Stomach (tissue), 8 donors: ENCODE measurements at regions not wholly inside any gene's neighbourhood (a gene's known extent, or its start where the extent isn't known, plus 50 kb on each side); places are given as distances from the start of the nearest gene placed in this dataset.

ENCODE experiments used
- DNase-seq, 2 donors: peaks; one replicate each; pipeline versions ENCODE4 v3.0.0 to v3.0.0-alpha.2; 2013 to 2019
- H3K27ac ChIP-seq, 5 donors: fragments of 200-600 bp in 4 of 5; sonication (generic) in 4 of 5; one replicate each; pipeline ENCODE4 v1.5.1; 2013 to 2019; ENCODE audit warnings: mild to moderate bottlenecking in 1 of 5, moderate library complexity in 1 of 5
- H3K27me3 ChIP-seq, 3 donors: fragments of 200-600 bp; sonication (generic); one replicate each; pipeline ENCODE4 v1.5.1; 2017 to 2019; ENCODE audit warnings: mixed run types in 1 of 3
- H3K36me3 ChIP-seq, 4 donors: fragments of 200-600 bp; sonication (generic); 1 replicate in 3 of 4; 2 replicates in 1 of 4; pipeline ENCODE4 v1.5.1; 2016 to 2019
- H3K4me1 ChIP-seq, 4 donors: fragments of 200-600 bp; sonication (generic); one replicate each; pipeline ENCODE4 v1.5.1; 2016 to 2019
- H3K4me3 ChIP-seq, 4 donors: fragments of 200-600 bp; sonication (generic) in 3 of 4; one replicate each; pipeline ENCODE4 v1.5.1; 2016 to 2019; ENCODE audit warnings: mild to moderate bottlenecking in 1 of 4
- H3K9me3 ChIP-seq, 4 donors: fragments of 200-600 bp; sonication (generic); one replicate each; pipeline ENCODE4 v1.5.1; 2016 to 2019
- EP300 ChIP-seq: sonication (generic); formaldehyde crosslinking; IDR thresholded peaks from one replicate; pipeline ENCODE4 v1.6.1; 2017; ENCODE audit warnings: antibody characterized with exemption
- POLR2A ChIP-seq, 4 donors: fragments of 450-650 bp; IDR thresholded peaks; one replicate each; pipeline ENCODE4 v1.6.1; 2016; ENCODE audit warnings: antibody characterized with exemption in 4 of 4, control low read depth in 2 of 4, mild to moderate bottlenecking in 1 of 4, moderate library complexity in 1 of 4
- POLR2AphosphoS5 ChIP-seq, 3 donors: sonication (generic); formaldehyde crosslinking; IDR thresholded peaks; one replicate each; pipeline ENCODE4 v1.6.1; 2016; ENCODE audit warnings: antibody characterized with exemption in 3 of 3
- WGBS, 5 donors: extraction: QIAGEN DNeasy Blood & Tissue Kit in 3 of 5; methylation state at CpG; one replicate each; pipeline versions ENCODE4 v1.1.5 to v1.1.7; 2013 to 2018; 5-methylcytosine and 5-hydroxymethylcytosine counted together
- intact Hi-C: fragments of 100-400 bp; cut with DNase I; formaldehyde crosslinking; loops from one replicate; pipeline ENCODE4 v1.15.1; 2023; ENCODE audit warnings: low total_unique reads
- TF ChIP-seq, protein P1 (sequence below), 7 experiments: fragments of 450-650 bp in 4 of 7; fragments of 200-600 bp in 3 of 7; sonication (generic) in 3 of 7; IDR thresholded peaks; one replicate each; pipeline ENCODE4 v1.5.1; 2016 to 2019; ENCODE audit warnings: antibody characterized with exemption in 7 of 7, control low read depth in 2 of 7, mild to moderate bottlenecking in 1 of 7
- donor health status: healthy with polysubstance abuse.
- donor health status: Bipolar disorder and iron deficiency.
- donor health status: healthy.

DNA sequence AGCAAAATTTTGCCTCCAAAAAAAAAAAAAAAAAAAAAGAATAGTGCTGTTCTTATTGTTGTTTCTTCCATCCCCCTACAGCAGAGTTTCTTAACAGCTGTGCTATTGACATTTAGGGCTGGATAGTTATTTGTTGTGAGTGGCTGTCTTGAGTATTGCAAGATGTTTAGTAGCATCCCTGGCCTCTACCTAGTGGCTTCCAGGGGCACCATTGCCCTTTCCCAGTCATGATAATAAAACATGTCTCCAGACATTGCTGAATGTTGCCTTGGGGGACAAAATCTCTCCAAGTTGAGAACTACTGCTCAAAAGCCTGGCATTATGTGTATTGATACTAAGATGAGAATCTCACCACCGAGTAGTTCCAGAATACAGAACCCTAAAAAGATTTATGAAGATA, 108.7 kb downstream of the PALM2AKAP2 start:
- intact Hi-C loops: no loop called here

DNA sequence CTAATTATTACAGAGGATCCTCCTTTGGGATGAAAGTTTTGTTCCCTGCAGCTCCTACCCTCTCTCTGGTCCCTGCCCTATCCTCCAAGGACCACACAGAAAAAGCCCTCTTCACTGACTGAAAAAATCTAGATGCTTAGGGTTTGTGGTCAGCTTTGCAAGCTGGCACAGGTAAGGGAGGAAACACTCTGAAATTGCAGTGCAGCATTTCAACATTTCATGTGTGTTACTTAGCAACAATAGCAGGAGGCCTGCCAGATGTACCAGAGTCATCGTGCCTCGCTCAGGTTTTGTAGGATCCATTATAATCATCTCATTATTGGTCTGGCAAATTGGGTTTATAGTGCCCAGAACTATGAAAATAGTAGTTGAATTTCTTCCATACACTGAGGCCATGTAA, 109.5 kb downstream of the PALM2AKAP2 start:
- intact Hi-C loops: no loop called here
- Histone ChIP-seq H3K9me3 (no peaks in the 10 kb centered on the region), H3K27ac (no peak overlapping the region), H3K36me3 (no peaks in the 10 kb centered on the region), H3K4me1 (peaks cover 0 to 25% (median 15%) of the 10 kb centered on the region in 4 donors), H3K27me3 (no peaks in the 10 kb centered on the region), H3K4me3 (no peak overlapping the region)
- DNase-seq: no peak
- no peak for TF ChIP-seq EP300
- TF ChIP-seq, protein P1, sequence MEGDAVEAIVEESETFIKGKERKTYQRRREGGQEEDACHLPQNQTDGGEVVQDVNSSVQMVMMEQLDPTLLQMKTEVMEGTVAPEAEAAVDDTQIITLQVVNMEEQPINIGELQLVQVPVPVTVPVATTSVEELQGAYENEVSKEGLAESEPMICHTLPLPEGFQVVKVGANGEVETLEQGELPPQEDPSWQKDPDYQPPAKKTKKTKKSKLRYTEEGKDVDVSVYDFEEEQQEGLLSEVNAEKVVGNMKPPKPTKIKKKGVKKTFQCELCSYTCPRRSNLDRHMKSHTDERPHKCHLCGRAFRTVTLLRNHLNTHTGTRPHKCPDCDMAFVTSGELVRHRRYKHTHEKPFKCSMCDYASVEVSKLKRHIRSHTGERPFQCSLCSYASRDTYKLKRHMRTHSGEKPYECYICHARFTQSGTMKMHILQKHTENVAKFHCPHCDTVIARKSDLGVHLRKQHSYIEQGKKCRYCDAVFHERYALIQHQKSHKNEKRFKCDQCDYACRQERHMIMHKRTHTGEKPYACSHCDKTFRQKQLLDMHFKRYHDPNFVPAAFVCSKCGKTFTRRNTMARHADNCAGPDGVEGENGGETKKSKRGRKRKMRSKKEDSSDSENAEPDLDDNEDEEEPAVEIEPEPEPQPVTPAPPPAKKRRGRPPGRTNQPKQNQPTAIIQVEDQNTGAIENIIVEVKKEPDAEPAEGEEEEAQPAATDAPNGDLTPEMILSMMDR (IDR thresholded peaks at IDR 0.05): no peak
- TF ChIP-seq POLR2A (IDR thresholded peaks at IDR 0.05): no peak
- TF ChIP-seq POLR2AphosphoS5 (IDR thresholded peaks at IDR 0.05): no peak
- 70 to 87% (median 80%) methylated on average over 2 of the region's 2 CpGs for WGBS, 5 donors

More for the DNA sequence above, 108.7 kb downstream of the PALM2AKAP2 start:
- TF ChIP-seq POLR2A (IDR thresholded peaks at IDR 0.05) (no peak), EP300 (no peak), POLR2AphosphoS5 (IDR thresholded peaks at IDR 0.05) (no peak)
- TF ChIP-seq, protein P1 (IDR thresholded peaks at IDR 0.05): no peak
- Histone ChIP-seq H3K4me1 (peaks cover 0 to 25% (median 15%) of the 10 kb centered on the region in 4 donors), H3K4me3 (no peak overlapping the region), H3K27ac (no peak overlapping the region), H3K27me3 (no peaks in the 10 kb centered on the region), H3K36me3 (no peaks in the 10 kb centered on the region), H3K9me3 (no peaks in the 10 kb centered on the region)
- DNase-seq: no peak
- 80 to 85% (median 83%) methylated on average over 1 of the region's 1 CpG for WGBS, 5 donors

- Histone ChIP-seq H3K4me3 (no peak overlapping the region), H3K36me3 (no peaks in the 10 kb centered on the region), H3K4me1 (peaks cover 0 to 3% (median under 1%) of the 10 kb centered on the region in 4 donors), H3K9me3 (no peaks in the 10 kb centered on the region), H3K27me3 (no peaks in the 10 kb centered on the region), H3K27ac (no peak overlapping the region)
- no peak for DNase-seq
- intact Hi-C loops: no loop called here
- TF ChIP-seq EP300 (no peak), POLR2A (IDR thresholded peaks at IDR 0.05) (no peak), POLR2AphosphoS5 (IDR thresholded peaks at IDR 0.05) (no peak)
- TF ChIP-seq, protein P1 (IDR thresholded peaks at IDR 0.05): no peak
- WGBS, 5 donors: 72 to 78% (median 75%) methylated on average over 5 of the region's 5 CpGs
Measured at GRCh38 chr9:109893241-109893640, 113.2 kb downstream of the PALM2AKAP2 start.

- Histone ChIP-seq H3K4me1 (no peaks in the 10 kb centered on the region), H3K27me3 (no peaks in the 10 kb centered on the region), H3K36me3 (no peaks in the 10 kb centered on the region), H3K27ac (no peak overlapping the region), H3K9me3 (no peaks in the 10 kb centered on the region), H3K4me3 (no peak overlapping the region)
- DNase-seq: no peak
- intact Hi-C loops: no loop called here
- 92 to 96% (median 92%) methylated on average over 6 of the region's 6 CpGs for WGBS, 5 donors
- TF ChIP-seq POLR2AphosphoS5 (IDR thresholded peaks at IDR 0.05) (no peak), POLR2A (IDR thresholded peaks at IDR 0.05) (no peak), EP300 (no peak)
- TF ChIP-seq, protein P1 (IDR thresholded peaks at IDR 0.05): no peak
Measured at GRCh38 chr9:109894473-109894872, 114.5 kb downstream of the PALM2AKAP2 start.
